ENCODE measurements at regions not wholly inside any gene's neighbourhood (a gene's known extent, or its start where the extent isn't known, plus 50 kb on each side); places are given as distances from the start of the nearest gene placed in this dataset.

DNA sequence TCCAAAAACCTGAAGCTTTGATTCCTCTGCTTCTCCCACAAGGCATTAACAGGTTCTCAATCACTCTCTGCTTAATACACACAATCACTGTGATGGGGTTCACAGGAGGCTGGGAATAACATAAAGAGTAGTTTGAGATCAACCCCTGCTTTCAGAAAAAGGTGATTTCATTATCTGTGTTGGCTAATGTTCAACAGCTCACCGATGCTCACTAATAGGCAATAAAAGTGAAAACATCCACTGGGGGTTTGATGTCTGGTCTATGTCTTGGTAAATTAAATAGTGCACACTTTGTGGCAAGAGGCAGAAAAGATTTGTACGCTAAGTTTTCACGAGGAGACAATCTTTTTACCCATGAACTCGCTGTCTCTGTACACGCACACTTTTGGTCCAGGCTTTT, 159.3 kb upstream of the SERPINE2 start:
- H3K9me3 ChIP-seq = no peaks in the 10 kb centered on the region
- no peak for DNase-seq (ENCODE audit: low spot score in 2 of 2)
- H3K4me1 ChIP-seq = no peaks in the 10 kb centered on the region
- TF ChIP-seq CTCF (IDR thresholded peaks at IDR 0.05) (no peak), POLR2A (IDR thresholded peaks at IDR 0.05) (no peak), EP300 (IDR thresholded peaks at IDR 0.05) (no peak), POLR2AphosphoS5 (IDR thresholded peaks at IDR 0.05) (no peak)
- no peaks in the 10 kb centered on the region for H3K36me3 ChIP-seq
- H3K27ac ChIP-seq = no peak overlapping the region
- H3K27me3 ChIP-seq = no peaks in the 10 kb centered on the region
- H3K4me3 ChIP-seq = no peak overlapping the region
- 72% methylated on average over 5 of the region's 5 CpGs for WGBS

DNA sequence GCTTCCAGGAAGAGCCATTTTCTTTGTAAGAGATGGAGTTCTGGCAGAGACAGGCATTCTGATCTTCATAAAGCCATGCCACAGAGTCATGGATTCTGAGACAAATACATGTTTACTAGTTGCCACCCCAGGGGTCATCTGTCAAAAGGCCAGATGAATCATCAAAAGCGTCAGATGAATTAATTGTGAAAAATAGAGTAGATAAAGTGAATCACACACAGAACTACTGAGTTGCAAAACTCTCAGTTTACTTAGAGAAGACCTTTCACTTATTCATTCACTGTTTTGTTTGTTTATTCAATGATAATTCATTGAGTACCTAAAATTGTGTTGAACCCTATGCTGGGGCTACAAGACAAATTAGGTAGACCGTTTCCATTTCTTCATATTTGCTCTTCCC, 157.7 kb upstream of the SERPINE2 start:
- WGBS = 70% methylated on average over 2 of the region's 2 CpGs
- Histone ChIP-seq H3K9me3 (no peaks in the 10 kb centered on the region), H3K27me3 (no peaks in the 10 kb centered on the region), H3K4me1 (no peaks in the 10 kb centered on the region), H3K4me3 (no peak overlapping the region), H3K36me3 (no peaks in the 10 kb centered on the region), H3K27ac (no peak overlapping the region)
- TF ChIP-seq POLR2AphosphoS5 (IDR thresholded peaks at IDR 0.05) = no peak
- DNase-seq (ENCODE audit: low spot score in 2 of 2) = no peak

DNA sequence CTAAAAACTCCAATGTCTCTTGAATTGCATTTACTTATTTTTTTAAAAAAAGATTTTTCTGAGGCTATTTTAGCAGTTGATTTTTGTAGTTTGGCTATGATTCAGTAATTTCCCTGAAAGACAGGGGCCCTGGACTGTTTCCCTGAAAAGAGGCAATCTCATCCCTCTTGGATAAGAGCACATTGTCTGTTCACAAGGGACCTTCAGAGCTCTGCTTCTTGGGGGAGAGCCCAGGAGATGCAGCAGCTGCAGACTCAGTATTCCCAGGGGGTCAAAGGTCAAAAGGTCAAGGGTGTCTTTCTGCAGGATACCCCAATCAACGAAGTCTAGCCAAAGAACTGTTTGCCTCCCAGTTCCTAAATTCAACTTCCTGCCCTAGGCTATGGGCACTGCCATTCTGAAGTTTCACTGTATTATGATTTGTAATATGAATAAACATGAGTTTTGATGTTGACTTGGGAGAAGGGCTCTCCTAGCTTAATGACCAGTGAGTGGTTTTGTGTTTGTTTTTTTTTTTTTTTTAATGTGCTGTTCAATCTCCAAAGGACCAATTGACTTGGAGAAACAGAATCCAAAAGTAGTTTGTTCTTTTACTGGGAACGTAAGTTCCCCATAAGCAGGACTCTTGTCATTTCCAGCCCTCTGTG, 157.0 kb upstream of the SERPINE2 start:
- no peaks in the 10 kb centered on the region for H3K27me3 ChIP-seq
- TF ChIP-seq CTCF (IDR thresholded peaks at IDR 0.05) (no peak), POLR2A (IDR thresholded peaks at IDR 0.05) (no peak), POLR2AphosphoS5 (IDR thresholded peaks at IDR 0.05) (no peak)
- H3K4me3 ChIP-seq = no peak overlapping the region
- H3K36me3 ChIP-seq = no peaks in the 10 kb centered on the region
- H3K9me3 ChIP-seq = no peaks in the 10 kb centered on the region
- WGBS = 40% methylated on average over 2 of the region's 2 CpGs
- no peaks in the 10 kb centered on the region for H3K4me1 ChIP-seq
- no peak for DNase-seq (ENCODE audit: low spot score in 2 of 2)
- H3K27ac ChIP-seq = no peak overlapping the region

GRCh38 chr2:224194161-224194560, 155.1 kb upstream of the SERPINE2 start:
- no peak for TF ChIP-seq POLR2A (IDR thresholded peaks at IDR 0.05)
- TF ChIP-seq POLR2AphosphoS5 (IDR thresholded peaks at IDR 0.05) = no peak
- no peak for TF ChIP-seq CTCF (IDR thresholded peaks at IDR 0.05)
- no peak for TF ChIP-seq EP300 (IDR thresholded peaks at IDR 0.05)
- H3K27ac ChIP-seq = no peak overlapping the region
- 83% methylated on average over 1 of the region's 1 CpG for WGBS

DNA sequence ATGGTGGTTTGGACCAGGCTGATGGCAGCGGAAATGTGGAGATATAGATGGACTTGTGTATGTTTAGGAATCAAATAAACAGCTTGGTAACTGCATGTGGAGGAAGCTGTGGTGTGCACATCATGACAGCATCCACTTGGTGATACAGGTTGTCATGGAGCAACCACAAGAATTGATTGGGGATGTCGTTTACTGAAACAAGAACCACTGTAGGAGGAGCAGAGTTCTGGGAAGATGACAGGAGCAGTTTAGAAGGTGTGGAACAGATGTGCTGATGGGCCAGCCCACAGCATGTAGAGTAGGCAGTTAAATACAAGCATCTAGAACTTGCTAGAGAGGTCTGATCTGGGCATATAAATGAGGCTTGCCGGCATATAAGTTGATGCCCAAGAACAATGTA, 152.4 kb upstream of the SERPINE2 start:
- H3K27me3 ChIP-seq = no peaks in the 10 kb centered on the region
- no peak for DNase-seq (ENCODE audit: low spot score in 2 of 2)
- H3K4me1 ChIP-seq = no peaks in the 10 kb centered on the region
- 81% methylated on average over 3 of the region's 3 CpGs for WGBS
- H3K27ac ChIP-seq = no peak overlapping the region
- no peak overlapping the region for H3K4me3 ChIP-seq
- TF ChIP-seq EP300 (IDR thresholded peaks at IDR 0.05) = no peak
- TF ChIP-seq POLR2A (IDR thresholded peaks at IDR 0.05) = no peak
- no peak for TF ChIP-seq CTCF (IDR thresholded peaks at IDR 0.05)
- TF ChIP-seq POLR2AphosphoS5 (IDR thresholded peaks at IDR 0.05) = no peak
- no peaks in the 10 kb centered on the region for H3K36me3 ChIP-seq
- no peaks in the 10 kb centered on the region for H3K9me3 ChIP-seq

More at GRCh38 chr2:224194161-224194560, 155.1 kb upstream of the SERPINE2 start:
- Histone ChIP-seq H3K27me3 (no peaks in the 10 kb centered on the region), H3K9me3 (no peaks in the 10 kb centered on the region), H3K4me1 (no peaks in the 10 kb centered on the region), H3K36me3 (no peaks in the 10 kb centered on the region), H3K4me3 (no peak overlapping the region)
- no peak for DNase-seq (ENCODE audit: low spot score in 2 of 2)

DNA sequence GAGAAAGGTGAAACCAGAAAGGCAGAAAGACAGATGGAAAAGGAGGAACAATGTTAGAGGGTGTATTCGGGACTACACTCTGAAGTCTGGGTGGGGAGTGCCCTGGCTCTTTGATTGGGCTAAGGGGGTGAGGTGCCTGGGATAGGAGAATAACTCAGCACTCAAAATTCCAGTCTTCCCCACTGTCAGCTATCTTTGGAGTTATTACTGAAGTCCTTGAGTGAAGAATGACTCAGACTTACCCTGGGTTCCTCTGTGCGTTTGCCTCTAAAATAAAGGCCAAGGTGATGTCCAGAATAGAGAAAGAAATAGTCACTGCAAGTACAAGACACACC, 151.8 kb upstream of the SERPINE2 start:
- Histone ChIP-seq H3K27ac (no peak overlapping the region), H3K27me3 (no peaks in the 10 kb centered on the region), H3K9me3 (no peaks in the 10 kb centered on the region), H3K4me3 (no peak overlapping the region), H3K36me3 (no peaks in the 10 kb centered on the region), H3K4me1 (no peaks in the 10 kb centered on the region)
- WGBS = 53% methylated on average over 2 of the region's 2 CpGs
- TF ChIP-seq EP300 (IDR thresholded peaks at IDR 0.05) = no peak
- TF ChIP-seq POLR2A (IDR thresholded peaks at IDR 0.05) = no peak
- no peak for TF ChIP-seq CTCF (IDR thresholded peaks at IDR 0.05)
- no peak for TF ChIP-seq POLR2AphosphoS5 (IDR thresholded peaks at IDR 0.05)
- DNase-seq (ENCODE audit: low spot score in 2 of 2) = no peak

Measured in suprapubic skin (tissue), 4 donors.